ENCODE measurements at regions not wholly inside any gene's neighbourhood (a gene's known extent, or its start where the extent isn't known, plus 50 kb on each side); places are given as distances from the start of the nearest gene placed in this dataset.

- RAD21 ChIA-PET (ENCODE audit: unreplicated experiment) = no interaction called here
- FAIRE-seq = no peak
- H2AFZ ChIP-seq (ENCODE audit: control insufficient read depth, low read depth, low read length) = no peak overlapping the region
- WGBS (ENCODE audit: insufficient coverage, insufficient replicate concordance, low lambda C conversion rate, missing lambda C conversion rate) = 21% methylated on average over 5 of the region's 5 CpGs
- TF ChIP-seq, protein P1, sequence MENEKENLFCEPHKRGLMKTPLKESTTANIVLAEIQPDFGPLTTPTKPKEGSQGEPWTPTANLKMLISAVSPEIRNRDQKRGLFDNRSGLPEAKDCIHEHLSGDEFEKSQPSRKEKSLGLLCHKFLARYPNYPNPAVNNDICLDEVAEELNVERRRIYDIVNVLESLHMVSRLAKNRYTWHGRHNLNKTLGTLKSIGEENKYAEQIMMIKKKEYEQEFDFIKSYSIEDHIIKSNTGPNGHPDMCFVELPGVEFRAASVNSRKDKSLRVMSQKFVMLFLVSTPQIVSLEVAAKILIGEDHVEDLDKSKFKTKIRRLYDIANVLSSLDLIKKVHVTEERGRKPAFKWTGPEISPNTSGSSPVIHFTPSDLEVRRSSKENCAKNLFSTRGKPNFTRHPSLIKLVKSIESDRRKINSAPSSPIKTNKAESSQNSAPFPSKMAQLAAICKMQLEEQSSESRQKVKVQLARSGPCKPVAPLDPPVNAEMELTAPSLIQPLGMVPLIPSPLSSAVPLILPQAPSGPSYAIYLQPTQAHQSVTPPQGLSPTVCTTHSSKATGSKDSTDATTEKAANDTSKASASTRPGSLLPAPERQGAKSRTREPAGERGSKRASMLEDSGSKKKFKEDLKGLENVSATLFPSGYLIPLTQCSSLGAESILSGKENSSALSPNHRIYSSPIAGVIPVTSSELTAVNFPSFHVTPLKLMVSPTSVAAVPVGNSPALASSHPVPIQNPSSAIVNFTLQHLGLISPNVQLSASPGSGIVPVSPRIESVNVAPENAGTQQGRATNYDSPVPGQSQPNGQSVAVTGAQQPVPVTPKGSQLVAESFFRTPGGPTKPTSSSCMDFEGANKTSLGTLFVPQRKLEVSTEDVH (IDR thresholded peaks at IDR 0.05; ENCODE audit: low read depth, partially characterized antibody) = no peak
- TF ChIP-seq ZNF207 (IDR thresholded peaks at IDR 0.05; ENCODE audit: borderline replicate concordance) (no peak), HCFC1 (IDR thresholded peaks at IDR 0.05; ENCODE audit: low read length) (no peak), STAT1 (conservative IDR thresholded peaks at IDR 0.05) (no peak), MYC (IDR thresholded peaks at IDR 0.05; ENCODE audit: insufficient read depth, insufficient read length, insufficient replicate concordance, low read length, severe bottlenecking) (no peak), MTA2 (IDR thresholded peaks at IDR 0.05; ENCODE audit: low read depth) (no peak), IRF5 (IDR thresholded peaks at IDR 0.05; ENCODE audit: borderline replicate concordance) (no peak), SUZ12 (IDR thresholded peaks at IDR 0.05; ENCODE audit: unreplicated experiment) (no peak), HDGF (IDR thresholded peaks at IDR 0.05) (no peak), NKRF (conservative IDR thresholded peaks at IDR 0.05) (no peak), ESRRA (IDR thresholded peaks at IDR 0.05; ENCODE audit: low read length) (no peak), SIX5 (IDR thresholded peaks at IDR 0.05; ENCODE audit: low read depth, low read length, severe bottlenecking) (no peak), POLR2A (IDR thresholded peaks at IDR 0.05; ENCODE audit: low read depth, low read length) (no peak), BRCA1 (IDR thresholded peaks at IDR 0.05; ENCODE audit: low read depth, low read length) (no peak), EZH2 (IDR thresholded peaks at IDR 0.05; ENCODE audit: borderline replicate concordance, control insufficient read depth, low read depth, low read length) (no peak), ATF7 (IDR thresholded peaks at IDR 0.05; ENCODE audit: low read depth) (no peak)
- TF ChIP-seq, protein P2, sequence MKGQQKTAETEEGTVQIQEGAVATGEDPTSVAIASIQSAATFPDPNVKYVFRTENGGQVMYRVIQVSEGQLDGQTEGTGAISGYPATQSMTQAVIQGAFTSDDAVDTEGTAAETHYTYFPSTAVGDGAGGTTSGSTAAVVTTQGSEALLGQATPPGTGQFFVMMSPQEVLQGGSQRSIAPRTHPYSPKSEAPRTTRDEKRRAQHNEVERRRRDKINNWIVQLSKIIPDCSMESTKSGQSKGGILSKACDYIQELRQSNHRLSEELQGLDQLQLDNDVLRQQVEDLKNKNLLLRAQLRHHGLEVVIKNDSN (IDR thresholded peaks at IDR 0.05; ENCODE audit: borderline replicate concordance, extremely low read length, insufficient read depth, low read depth, low read length) = no peak
- no peak overlapping the region for H3K4me3 ChIP-seq
- no peak for ATAC-seq
- no peaks in the 10 kb centered on the region; a peak in 1 of 4 replicates for H3K27me3 ChIP-seq (replicated peaks in 1 of 2; ENCODE audit: control insufficient read depth in 2 of 2, insufficient read depth in 2 of 2, low read length in 1 of 2)
- H4K20me1 ChIP-seq (ENCODE audit: control insufficient read depth, insufficient read depth) = no peaks in the 10 kb centered on the region
- no peaks in the 10 kb centered on the region for H3K9me3 ChIP-seq (replicated peaks; ENCODE audit: control insufficient read depth, insufficient read depth, low read length)
- BruUV-seq (replicated peaks) = no TSS peak
- no peaks in the 10 kb centered on the region for H3K36me3 ChIP-seq (ENCODE audit: control insufficient read depth in 2 of 2, insufficient read depth in 2 of 2, low read length in 1 of 2)
- H3K9ac ChIP-seq (ENCODE audit: control insufficient read depth, insufficient read depth, low read length) = no peak overlapping the region
- SMC1A ChIA-PET (ENCODE audit: uncharacterized antibody, unreplicated experiment) = interaction anchor here (1.1 kb wide), 1 partner anchor 111 kb away, joined by 3 read pairs; no protein-coding TSS in a partner anchor
- H3K27ac ChIP-seq (ENCODE audit: control insufficient read depth, insufficient read depth) = no peak overlapping the region
- no peak overlapping the region for H3K4me2 ChIP-seq (ENCODE audit: control insufficient read depth, insufficient read depth)
- no peak for DNase-seq (ENCODE audit: low read depth, low spot score)
- POLR2A ChIA-PET = no interaction called here
- intact Hi-C loops (cut with micrococcal nuclease; ENCODE audit: unreplicated experiment) = no loop called here
- no peaks in the 10 kb centered on the region for H3K79me2 ChIP-seq (ENCODE audit: control insufficient read depth, insufficient read depth, low read length)
- no peaks in the 10 kb centered on the region for H3K4me1 ChIP-seq (ENCODE audit: control insufficient read depth, insufficient read depth, low read length)
- in situ Hi-C loops (cut with MboI) = no loop called here
- CTCF ChIA-PET = no interaction called here
Observed at GRCh38 chr15:91537856-91538255, 315.7 kb upstream of the SLCO3A1 start.
